ENCODE measurements at regions not wholly inside any gene's neighbourhood (a gene's known extent, or its start where the extent isn't known, plus 50 kb on each side); places are given as distances from the start of the nearest gene placed in this dataset.

DNA sequence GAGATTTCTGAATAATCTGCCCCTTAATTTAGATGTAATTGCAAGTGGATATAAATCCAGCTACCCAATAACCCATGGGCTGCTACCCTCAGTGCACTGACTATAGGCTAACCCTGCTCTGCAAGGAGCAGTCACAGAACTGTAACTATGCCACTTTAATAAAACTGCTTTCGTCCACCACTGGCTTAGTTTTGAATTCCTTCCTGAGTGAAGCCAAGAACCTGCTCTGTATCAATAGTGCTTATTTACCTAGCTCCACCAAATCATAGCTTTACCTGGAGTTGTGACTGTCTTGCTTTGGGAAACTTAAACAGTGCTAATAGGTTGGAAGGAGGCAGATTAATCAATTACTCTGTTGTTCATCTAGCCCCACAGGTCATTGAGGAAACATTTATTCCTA, 1524.4 kb upstream of the SEL1L start:
- no peak for TF ChIP-seq POLR2A (IDR thresholded peaks at IDR 0.05; ENCODE audit: low read length)
- TF ChIP-seq GATA1 (IDR thresholded peaks at IDR 0.05; ENCODE audit: low read depth, low read length) = no peak

Measured in erythroblast (primary cell).